ENCODE measurements at regions not wholly inside any gene's neighbourhood (a gene's known extent, or its start where the extent isn't known, plus 50 kb on each side); places are given as distances from the start of the nearest gene placed in this dataset.
A peak's percentile ranks its signal among the peaks of the same experiment; 100 is the strongest.

GRCh38 chr2:65999796-66000195 is 435.1 kb upstream of the MEIS1 start:
- peak; percentile 37 for TF ChIP-seq PRDM6 (tag by site-specific recombination; IDR thresholded peaks at IDR 0.05)
- no peak for TF ChIP-seq ZNF16 (tag by site-specific recombination; IDR thresholded peaks at IDR 0.05; ENCODE audit: low read depth)
- TF ChIP-seq ZNF302 (tag by site-specific recombination; IDR thresholded peaks at IDR 0.05; ENCODE audit: low read depth), result no peak
- TF ChIP-seq ZNF843 (tag by site-specific recombination; IDR thresholded peaks at IDR 0.05), result no peak
- 0 out of 2 replicates have a peak, but pooled peaks have one; percentile 8 for TF ChIP-seq CTCF (tag by site-specific recombination; IDR thresholded peaks at IDR 0.05)
- TF ChIP-seq, protein P1, sequence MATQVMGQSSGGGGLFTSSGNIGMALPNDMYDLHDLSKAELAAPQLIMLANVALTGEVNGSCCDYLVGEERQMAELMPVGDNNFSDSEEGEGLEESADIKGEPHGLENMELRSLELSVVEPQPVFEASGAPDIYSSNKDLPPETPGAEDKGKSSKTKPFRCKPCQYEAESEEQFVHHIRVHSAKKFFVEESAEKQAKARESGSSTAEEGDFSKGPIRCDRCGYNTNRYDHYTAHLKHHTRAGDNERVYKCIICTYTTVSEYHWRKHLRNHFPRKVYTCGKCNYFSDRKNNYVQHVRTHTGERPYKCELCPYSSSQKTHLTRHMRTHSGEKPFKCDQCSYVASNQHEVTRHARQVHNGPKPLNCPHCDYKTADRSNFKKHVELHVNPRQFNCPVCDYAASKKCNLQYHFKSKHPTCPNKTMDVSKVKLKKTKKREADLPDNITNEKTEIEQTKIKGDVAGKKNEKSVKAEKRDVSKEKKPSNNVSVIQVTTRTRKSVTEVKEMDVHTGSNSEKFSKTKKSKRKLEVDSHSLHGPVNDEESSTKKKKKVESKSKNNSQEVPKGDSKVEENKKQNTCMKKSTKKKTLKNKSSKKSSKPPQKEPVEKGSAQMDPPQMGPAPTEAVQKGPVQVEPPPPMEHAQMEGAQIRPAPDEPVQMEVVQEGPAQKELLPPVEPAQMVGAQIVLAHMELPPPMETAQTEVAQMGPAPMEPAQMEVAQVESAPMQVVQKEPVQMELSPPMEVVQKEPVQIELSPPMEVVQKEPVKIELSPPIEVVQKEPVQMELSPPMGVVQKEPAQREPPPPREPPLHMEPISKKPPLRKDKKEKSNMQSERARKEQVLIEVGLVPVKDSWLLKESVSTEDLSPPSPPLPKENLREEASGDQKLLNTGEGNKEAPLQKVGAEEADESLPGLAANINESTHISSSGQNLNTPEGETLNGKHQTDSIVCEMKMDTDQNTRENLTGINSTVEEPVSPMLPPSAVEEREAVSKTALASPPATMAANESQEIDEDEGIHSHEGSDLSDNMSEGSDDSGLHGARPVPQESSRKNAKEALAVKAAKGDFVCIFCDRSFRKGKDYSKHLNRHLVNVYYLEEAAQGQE (tag by site-specific recombination; IDR thresholded peaks at IDR 0.05), result no peak
- TF ChIP-seq, protein P2, sequence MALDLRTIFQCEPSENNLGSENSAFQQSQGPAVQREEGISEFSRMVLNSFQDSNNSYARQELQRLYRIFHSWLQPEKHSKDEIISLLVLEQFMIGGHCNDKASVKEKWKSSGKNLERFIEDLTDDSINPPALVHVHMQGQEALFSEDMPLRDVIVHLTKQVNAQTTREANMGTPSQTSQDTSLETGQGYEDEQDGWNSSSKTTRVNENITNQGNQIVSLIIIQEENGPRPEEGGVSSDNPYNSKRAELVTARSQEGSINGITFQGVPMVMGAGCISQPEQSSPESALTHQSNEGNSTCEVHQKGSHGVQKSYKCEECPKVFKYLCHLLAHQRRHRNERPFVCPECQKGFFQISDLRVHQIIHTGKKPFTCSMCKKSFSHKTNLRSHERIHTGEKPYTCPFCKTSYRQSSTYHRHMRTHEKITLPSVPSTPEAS (tag by site-specific recombination; IDR thresholded peaks at IDR 0.05), result no peak
- TF ChIP-seq ZNF707 (tag by site-specific recombination; IDR thresholded peaks at IDR 0.05), result no peak
